ENCODE measurements at regions not wholly inside any gene's neighbourhood (a gene's known extent, or its start where the extent isn't known, plus 50 kb on each side); places are given as distances from the start of the nearest gene placed in this dataset.

GRCh38 chr2:19209575-19210341 is 148.7 kb downstream of the OSR1 start:
- peaks cover 15% of the 10 kb centered on the region for H3K27me3 Mint-ChIP-seq (ENCODE audit: low read depth)
- no peaks in the 10 kb centered on the region for H3K36me3 Mint-ChIP-seq (ENCODE audit: insufficient read depth in 2 of 2)
- no peak for ATAC-seq (replicated peaks in 1 of 2)
- no peaks in the 10 kb centered on the region for H3K9me3 Mint-ChIP-seq
- peaks cover 4% of the 10 kb centered on the region for H3K4me1 Mint-ChIP-seq (ENCODE audit: low read depth)
- H3K27ac Mint-ChIP-seq = no peak overlapping the region
- no peak overlapping the region for H3K4me3 Mint-ChIP-seq
- DNase-seq = no peak

- ATAC-seq (replicated peaks in 1 of 2) = no peak
- H3K9me3 Mint-ChIP-seq = no peaks in the 10 kb centered on the region
- no peaks in the 10 kb centered on the region for H3K36me3 Mint-ChIP-seq (ENCODE audit: insufficient read depth in 2 of 2)
- no peak overlapping the region for H3K27ac Mint-ChIP-seq
- peaks cover 10% of the 10 kb centered on the region for H3K27me3 Mint-ChIP-seq (ENCODE audit: low read depth)
- H3K4me3 Mint-ChIP-seq = no peak overlapping the region
- no peaks in the 10 kb centered on the region for H3K4me1 Mint-ChIP-seq (ENCODE audit: low read depth)
- DNase-seq = no peak
Measured at GRCh38 chr2:19208479-19209199, 149.8 kb downstream of the OSR1 start.

- H3K27me3 Mint-ChIP-seq (ENCODE audit: low read depth) = no peaks in the 10 kb centered on the region
- no peaks in the 10 kb centered on the region for H3K4me1 Mint-ChIP-seq (ENCODE audit: low read depth)
- H3K36me3 Mint-ChIP-seq (ENCODE audit: insufficient read depth in 2 of 2) = no peaks in the 10 kb centered on the region
- H3K9me3 Mint-ChIP-seq = no peaks in the 10 kb centered on the region
- H3K4me3 Mint-ChIP-seq = no peak overlapping the region
- no peak overlapping the region for H3K27ac Mint-ChIP-seq
- ATAC-seq (replicated peaks in 1 of 2) (no peak), DNase-seq (no peak)
Measured at GRCh38 chr2:19207452-19207851, 151.0 kb downstream of the OSR1 start.

- no peak overlapping the region for H3K27ac Mint-ChIP-seq
- H3K9me3 Mint-ChIP-seq = no peaks in the 10 kb centered on the region
- DNase-seq (no peak), ATAC-seq (replicated peaks in 1 of 2) (no peak)
- no peaks in the 10 kb centered on the region for H3K4me1 Mint-ChIP-seq (ENCODE audit: low read depth)
- no peaks in the 10 kb centered on the region for H3K36me3 Mint-ChIP-seq (ENCODE audit: insufficient read depth in 2 of 2)
- no peak overlapping the region for H3K4me3 Mint-ChIP-seq
- H3K27me3 Mint-ChIP-seq (ENCODE audit: low read depth) = no peaks in the 10 kb centered on the region
Measured at GRCh38 chr2:19205983-19206533, 152.4 kb downstream of the OSR1 start.

- Mint-ChIP-seq H3K27ac (no peak overlapping the region), H3K4me3 (no peak overlapping the region), H3K9me3 (no peaks in the 10 kb centered on the region), H3K27me3 (ENCODE audit: low read depth) (no peaks in the 10 kb centered on the region), H3K4me1 (ENCODE audit: low read depth) (no peaks in the 10 kb centered on the region), H3K36me3 (ENCODE audit: insufficient read depth in 2 of 2) (no peaks in the 10 kb centered on the region)
- DNase-seq (no peak), ATAC-seq (replicated peaks in 1 of 2) (no peak)
Measured at GRCh38 chr2:19203866-19204265, 154.6 kb downstream of the OSR1 start.

- Mint-ChIP-seq H3K27me3 (ENCODE audit: low read depth) (no peaks in the 10 kb centered on the region), H3K36me3 (ENCODE audit: insufficient read depth in 2 of 2) (no peaks in the 10 kb centered on the region), H3K4me1 (ENCODE audit: low read depth) (no peaks in the 10 kb centered on the region), H3K4me3 (no peak overlapping the region), H3K27ac (no peak overlapping the region), H3K9me3 (no peaks in the 10 kb centered on the region)
- ATAC-seq (replicated peaks in 1 of 2) (no peak), DNase-seq (no peak)
Measured at GRCh38 chr2:19201911-19202462, 156.4 kb downstream of the OSR1 start.

GRCh38 chr2:19198381-19198780 is 160.0 kb downstream of the OSR1 start:
- no peak overlapping the region for H3K27ac Mint-ChIP-seq
- DNase-seq (no peak), ATAC-seq (replicated peaks in 1 of 2) (no peak)
- H3K36me3 Mint-ChIP-seq (ENCODE audit: insufficient read depth in 2 of 2) = no peaks in the 10 kb centered on the region
- no peaks in the 10 kb centered on the region for H3K27me3 Mint-ChIP-seq (ENCODE audit: low read depth)
- no peak overlapping the region for H3K4me3 Mint-ChIP-seq
- H3K9me3 Mint-ChIP-seq = peaks cover 0 to 1% of the 10 kb centered on the region in 2 donors
- H3K4me1 Mint-ChIP-seq (ENCODE audit: low read depth) = no peaks in the 10 kb centered on the region

GRCh38 chr2:19195661-19196060 is 162.8 kb downstream of the OSR1 start:
- ATAC-seq (replicated peaks in 1 of 2) = no peak
- Mint-ChIP-seq H3K4me3 (no peak overlapping the region), H3K27me3 (ENCODE audit: low read depth) (no peaks in the 10 kb centered on the region), H3K9me3 (peaks cover 0 to 1% of the 10 kb centered on the region in 2 donors), H3K36me3 (ENCODE audit: insufficient read depth in 2 of 2) (no peaks in the 10 kb centered on the region), H3K27ac (no peak overlapping the region), H3K4me1 (ENCODE audit: low read depth) (no peaks in the 10 kb centered on the region)
- DNase-seq = no peak

GRCh38 chr2:19189391-19189790 is 169.0 kb downstream of the OSR1 start:
- no peaks in the 10 kb centered on the region for H3K27me3 Mint-ChIP-seq (ENCODE audit: low read depth)
- H3K4me1 Mint-ChIP-seq (ENCODE audit: low read depth) = no peaks in the 10 kb centered on the region
- no peak overlapping the region for H3K27ac Mint-ChIP-seq
- no peak overlapping the region for H3K4me3 Mint-ChIP-seq
- ATAC-seq (replicated peaks in 1 of 2) = no peak
- peaks cover 0 to 5% of the 10 kb centered on the region in 2 donors for H3K9me3 Mint-ChIP-seq
- DNase-seq = no peak
- no peaks in the 10 kb centered on the region for H3K36me3 Mint-ChIP-seq (ENCODE audit: insufficient read depth in 2 of 2)

- no peak overlapping the region for H3K4me3 Mint-ChIP-seq
- DNase-seq (no peak), ATAC-seq (replicated peaks in 1 of 2) (no peak)
- H3K27me3 Mint-ChIP-seq (ENCODE audit: low read depth) = no peaks in the 10 kb centered on the region
- no peaks in the 10 kb centered on the region for H3K4me1 Mint-ChIP-seq (ENCODE audit: low read depth)
- H3K36me3 Mint-ChIP-seq (ENCODE audit: insufficient read depth in 2 of 2) = no peaks in the 10 kb centered on the region
- H3K9me3 Mint-ChIP-seq = peaks cover 4 to 8% of the 10 kb centered on the region in 2 donors
- H3K27ac Mint-ChIP-seq = no peak overlapping the region
Measured at GRCh38 chr2:19187323-19188020, 171.0 kb downstream of the OSR1 start.

GRCh38 chr2:19185086-19185485 is 173.3 kb downstream of the OSR1 start:
- Mint-ChIP-seq H3K27ac (no peak overlapping the region), H3K36me3 (ENCODE audit: insufficient read depth in 2 of 2) (no peaks in the 10 kb centered on the region), H3K4me3 (no peak overlapping the region), H3K27me3 (ENCODE audit: low read depth) (no peaks in the 10 kb centered on the region), H3K9me3 (peaks cover 18% of the 10 kb centered on the region in 2 donors), H3K4me1 (ENCODE audit: low read depth) (no peaks in the 10 kb centered on the region)
- ATAC-seq (replicated peaks in 1 of 2) = no peak
- no peak for DNase-seq

GRCh38 chr2:19178175-19178574 is 180.2 kb downstream of the OSR1 start:
- DNase-seq (no peak), ATAC-seq (replicated peaks in 1 of 2) (no peak)
- H3K36me3 Mint-ChIP-seq (ENCODE audit: insufficient read depth in 2 of 2) = no peaks in the 10 kb centered on the region
- no peak overlapping the region for H3K27ac Mint-ChIP-seq
- H3K9me3 Mint-ChIP-seq = peaks cover 11 to 17% of the 10 kb centered on the region in 2 donors
- H3K4me3 Mint-ChIP-seq = no peak overlapping the region
- H3K27me3 Mint-ChIP-seq (ENCODE audit: low read depth) = no peaks in the 10 kb centered on the region
- no peaks in the 10 kb centered on the region for H3K4me1 Mint-ChIP-seq (ENCODE audit: low read depth)

GRCh38 chr2:19176977-19177376 is 181.4 kb downstream of the OSR1 start:
- no peak for ATAC-seq (replicated peaks in 1 of 2)
- Mint-ChIP-seq H3K4me1 (ENCODE audit: low read depth) (no peaks in the 10 kb centered on the region), H3K9me3 (peaks cover 9 to 13% of the 10 kb centered on the region in 2 donors), H3K4me3 (no peak overlapping the region), H3K27ac (no peak overlapping the region), H3K27me3 (ENCODE audit: low read depth) (no peaks in the 10 kb centered on the region), H3K36me3 (ENCODE audit: insufficient read depth in 2 of 2) (no peaks in the 10 kb centered on the region)
- DNase-seq = no peak

Data from activated T-cell treated with anti-CD3 and anti-CD28 coated beads, Interleukin-2, amount 50 U/mL, for 72 hours (primary cell).